MM.1S (cell line): ENCODE measurements at regions not wholly inside any gene's neighbourhood (a gene's known extent, or its start where the extent isn't known, plus 50 kb on each side); places are given as distances from the start of the nearest gene placed in this dataset.

Experiments
- EZH2 ChIP-seq: fragments of 300-600 bp; sonication (generic); optimal IDR thresholded peaks from 2 replicates; pipeline ENCODE3; 2017; ENCODE audit warnings: low read depth, mild to moderate bottlenecking, antibody characterized with exemption, low read length, mixed read lengths
- EZH2phosphoT487 ChIP-seq: fragments of 300-600 bp; sonication (generic); IDR thresholded peaks from 2 replicates; pipeline ENCODE4 v1.6.1; 2018; ENCODE audit warnings: antibody characterized with exemption, low read length
- TF ChIP-seq, protein P1 (sequence below): fragments of 300-600 bp; sonication (generic); IDR thresholded peaks from 2 replicates; pipeline ENCODE4 v1.5.1; 2016; ENCODE audit warnings: antibody characterized with exemption, low read length, mixed read lengths

DNA sequence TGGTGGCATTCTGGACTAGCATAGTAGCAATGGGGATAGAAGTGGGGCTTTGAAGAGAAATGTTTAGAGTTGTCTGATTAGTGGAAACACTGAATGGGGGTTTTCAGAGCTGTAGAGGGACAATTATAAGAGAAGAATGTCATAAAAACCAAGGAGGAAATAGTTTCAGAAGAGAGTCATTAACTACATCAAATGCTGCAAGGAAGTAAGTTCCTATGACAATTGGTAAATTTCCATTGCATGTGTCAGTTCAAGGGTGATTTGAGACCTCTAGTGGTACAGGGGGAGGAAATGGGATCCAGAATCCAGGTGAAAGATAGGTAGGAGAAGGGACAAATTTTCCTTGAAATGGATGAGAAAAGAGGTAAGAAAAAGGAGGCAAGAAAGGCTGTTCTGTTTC lies 68.3 kb upstream of the TBC1D5 start:
- TF ChIP-seq EZH2 (no peak), EZH2phosphoT487 (no peak)
- TF ChIP-seq, protein P1, sequence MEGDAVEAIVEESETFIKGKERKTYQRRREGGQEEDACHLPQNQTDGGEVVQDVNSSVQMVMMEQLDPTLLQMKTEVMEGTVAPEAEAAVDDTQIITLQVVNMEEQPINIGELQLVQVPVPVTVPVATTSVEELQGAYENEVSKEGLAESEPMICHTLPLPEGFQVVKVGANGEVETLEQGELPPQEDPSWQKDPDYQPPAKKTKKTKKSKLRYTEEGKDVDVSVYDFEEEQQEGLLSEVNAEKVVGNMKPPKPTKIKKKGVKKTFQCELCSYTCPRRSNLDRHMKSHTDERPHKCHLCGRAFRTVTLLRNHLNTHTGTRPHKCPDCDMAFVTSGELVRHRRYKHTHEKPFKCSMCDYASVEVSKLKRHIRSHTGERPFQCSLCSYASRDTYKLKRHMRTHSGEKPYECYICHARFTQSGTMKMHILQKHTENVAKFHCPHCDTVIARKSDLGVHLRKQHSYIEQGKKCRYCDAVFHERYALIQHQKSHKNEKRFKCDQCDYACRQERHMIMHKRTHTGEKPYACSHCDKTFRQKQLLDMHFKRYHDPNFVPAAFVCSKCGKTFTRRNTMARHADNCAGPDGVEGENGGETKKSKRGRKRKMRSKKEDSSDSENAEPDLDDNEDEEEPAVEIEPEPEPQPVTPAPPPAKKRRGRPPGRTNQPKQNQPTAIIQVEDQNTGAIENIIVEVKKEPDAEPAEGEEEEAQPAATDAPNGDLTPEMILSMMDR, result no peak
